H9 (cell line): ENCODE measurements at regions not wholly inside any gene's neighbourhood (a gene's known extent, or its start where the extent isn't known, plus 50 kb on each side); places are given as distances from the start of the nearest gene placed in this dataset.

Experiments
- DNase-seq: peaks from one replicate; pipeline ENCODE4 v3.0.0-alpha.2; 2017
- H2AFZ ChIP-seq: one replicate; pipeline ENCODE4 v1.6.1; 2013; ENCODE audit warnings: mild to moderate bottlenecking, low read length, control low read depth, moderate library complexity
- H2AK5ac ChIP-seq: 2 replicates; pipeline ENCODE4 v1.6.1; 2013; ENCODE audit warnings: low read length, control low read depth, mixed read lengths; ENCODE audit not compliant: insufficient read length
- H2BK120ac ChIP-seq: one replicate; pipeline ENCODE4 v1.6.1; 2013; ENCODE audit warnings: low read depth, mild to moderate bottlenecking, low read length, control low read depth, inconsistent platforms; ENCODE audit not compliant: poor library complexity, severe bottlenecking
- H2BK12ac ChIP-seq: 2 replicates; pipeline ENCODE4 v1.6.1; 2013; ENCODE audit warnings: low read length, control low read depth, mixed read lengths, low read depth; ENCODE audit not compliant: insufficient read length
- H2BK15ac ChIP-seq: 2 replicates; pipeline ENCODE4 v1.6.1; 2013; ENCODE audit warnings: low read depth, low read length, control low read depth
- H2BK20ac ChIP-seq: one replicate; pipeline ENCODE4 v1.6.1; 2013; ENCODE audit warnings: low read depth, mild to moderate bottlenecking, low read length, control low read depth, inconsistent platforms; ENCODE audit not compliant: poor library complexity, severe bottlenecking
- H2BK5ac ChIP-seq: 2 replicates; pipeline ENCODE4 v1.6.1; 2013; ENCODE audit warnings: low read length, control low read depth, mixed read lengths; ENCODE audit not compliant: insufficient read length
- H3K14ac ChIP-seq: 2 replicates; pipeline ENCODE4 v1.6.1; 2013; ENCODE audit warnings: low read length, control low read depth; ENCODE audit not compliant: insufficient read depth
- H3K18ac ChIP-seq: 2 replicates; pipeline ENCODE4 v1.6.1; 2013; ENCODE audit warnings: low read depth, mild to moderate bottlenecking, mixed read lengths, low read length, control low read depth; ENCODE audit not compliant: insufficient read length
- H3K23ac ChIP-seq: 2 replicates; pipeline ENCODE4 v1.6.1; 2013; ENCODE audit warnings: low read length, control low read depth, mixed read lengths, low read depth; ENCODE audit not compliant: insufficient read length
- H3K23me2 ChIP-seq: 2 replicates; pipeline ENCODE4 v1.6.1; 2013; ENCODE audit warnings: low read depth, mild to moderate bottlenecking, mixed read lengths, low read length, control low read depth; ENCODE audit not compliant: insufficient read length, poor library complexity, severe bottlenecking
- H3K27ac ChIP-seq: 2 replicates; pipeline ENCODE4 v1.5.1; 2013; ENCODE audit warnings: low read length, control low read depth, mixed read lengths, low read depth; ENCODE audit not compliant: insufficient read length
- H3K27me3 ChIP-seq: 2 replicates; pipeline ENCODE4 v1.6.1; 2013; ENCODE audit warnings: low read length, control low read depth, inconsistent platforms; ENCODE audit not compliant: insufficient read depth
- H3K4ac ChIP-seq: 2 replicates; pipeline ENCODE4 v1.6.1; 2013; ENCODE audit warnings: low read depth, mild to moderate bottlenecking, control low read depth, inconsistent platforms, low read length, moderate library complexity
- H3K4me1 ChIP-seq: 2 replicates; pipeline ENCODE4 v1.6.1; 2013; ENCODE audit warnings: low read length, control low read depth, inconsistent platforms; ENCODE audit not compliant: insufficient read depth
- H3K4me2 ChIP-seq: 2 replicates; pipeline ENCODE4 v1.6.1; 2013; ENCODE audit warnings: low read length, control low read depth, mixed read lengths; ENCODE audit not compliant: insufficient read length, insufficient read depth
- H3K56ac ChIP-seq: 2 replicates; pipeline ENCODE4 v1.6.1; 2013; ENCODE audit warnings: low read depth, mild to moderate bottlenecking, mixed read lengths, low read length, control low read depth; ENCODE audit not compliant: insufficient read length
- H3K79me1 ChIP-seq: 2 replicates; pipeline ENCODE4 v1.6.1; 2013; ENCODE audit warnings: low read depth, mild to moderate bottlenecking, moderate library complexity, low read length, control low read depth, inconsistent platforms; ENCODE audit not compliant: insufficient read depth, poor library complexity, severe bottlenecking
- H3K79me2 ChIP-seq: 2 replicates; pipeline ENCODE4 v1.6.1; 2013; ENCODE audit warnings: low read length, control low read depth, inconsistent platforms; ENCODE audit not compliant: insufficient read depth
- H3K9ac ChIP-seq: 2 replicates; pipeline ENCODE4 v1.6.1; 2013; ENCODE audit warnings: low read length, control low read depth, mixed read lengths; ENCODE audit not compliant: insufficient read length; ENCODE audit errors: extremely low read depth
- H3K9me3 ChIP-seq: one replicate; pipeline ENCODE4 v1.6.1; 2013; ENCODE audit warnings: low read depth, low read length, inconsistent platforms; ENCODE audit not compliant: control insufficient read depth
- H3T11ph ChIP-seq: one replicate; pipeline ENCODE4 v1.6.1; 2013; ENCODE audit warnings: mild to moderate bottlenecking, low read length, control low read depth, inconsistent platforms
- H4K20me1 ChIP-seq: one replicate; pipeline ENCODE4 v1.6.1; 2013; ENCODE audit not compliant: control insufficient read depth, insufficient read length, insufficient read depth
- H4K5ac ChIP-seq: 2 replicates; pipeline ENCODE4 v1.6.1; 2013; ENCODE audit warnings: low read depth, mild to moderate bottlenecking, mixed read lengths, low read length, control low read depth; ENCODE audit not compliant: insufficient read length
- H4K8ac ChIP-seq: replicated peaks from 2 replicates; pipeline ENCODE4 v1.6.1; 2013; ENCODE audit warnings: low read length, control low read depth, mixed read lengths, low read depth; ENCODE audit not compliant: insufficient read length
- H4K91ac ChIP-seq: 2 replicates; pipeline ENCODE4 v1.6.1; 2013; ENCODE audit warnings: low read depth, mild to moderate bottlenecking, moderate library complexity, mixed read lengths, low read length, control low read depth; ENCODE audit not compliant: insufficient read length
- H3K27ac Mint-ChIP-seq, 3 experiments: 2 replicates in 2 of 3; 3 replicates in 1 of 3; pipeline ENCODE4 v1.8.0; 2020 to 2021; ENCODE audit warnings: mixed read lengths in 3 of 3, mild to moderate bottlenecking in 1 of 3, moderate library complexity in 1 of 3
- H3K27me3 Mint-ChIP-seq: 2 replicates; pipeline ENCODE4 v1.8.0; 2021; ENCODE audit warnings: low read depth, mild to moderate bottlenecking, moderate library complexity, mixed read lengths
- H3K36me3 Mint-ChIP-seq, 3 experiments: 2 replicates in 2 of 3; 3 replicates in 1 of 3; pipeline ENCODE4 v1.8.0; 2020 to 2021; ENCODE audit warnings: low read depth in 3 of 3, mixed read lengths in 3 of 3; ENCODE audit not compliant: insufficient read depth in 1 of 3
- H3K4me1 Mint-ChIP-seq, 2 experiments: 2 replicates each; pipeline ENCODE4 v1.8.0; 2020; ENCODE audit warnings: mixed read lengths in 2 of 2
- H3K4me3 Mint-ChIP-seq, 2 experiments: 2 replicates in 1 of 2; 3 replicates in 1 of 2; pipeline ENCODE4 v1.8.0; 2020 to 2021; ENCODE audit warnings: mild to moderate bottlenecking in 2 of 2, mixed read lengths in 2 of 2, moderate library complexity in 1 of 2
- H3K9me3 Mint-ChIP-seq, 2 experiments: 2 replicates in 1 of 2; 3 replicates in 1 of 2; pipeline ENCODE4 v1.8.0; 2020; ENCODE audit warnings: mild to moderate bottlenecking in 2 of 2, mixed read lengths in 2 of 2, moderate library complexity in 1 of 2
- CTCF ChIP-seq: fragments of 200-600 bp; sonication (generic); conservative IDR thresholded peaks from 3 replicates; pipeline ENCODE4 v1.8.0; 2021; ENCODE audit warnings: antibody characterized with exemption, mild to moderate bottlenecking
- WGBS: extraction: QIAGEN DNeasy Blood & Tissue Kit; methylation state at CpG from one replicate; pipeline ENCODE4 v1.1.7; 2013; ENCODE audit warnings: missing lambda C conversion rate, low lambda C conversion rate, mixed read lengths; ENCODE audit not compliant: insufficient read length; ENCODE audit errors: extremely low coverage; 5-methylcytosine and 5-hydroxymethylcytosine counted together

- H4K8ac ChIP-seq: no peak overlapping the region
- H3K36me3 Mint-ChIP-seq: no peaks in the 10 kb centered on the region; a peak in 1 of 7 replicates
- no peak overlapping the region for H3K4me3 Mint-ChIP-seq
- DNase-seq: no peak
- no peak overlapping the region for H3K4ac ChIP-seq
- no peaks in the 10 kb centered on the region for H4K20me1 ChIP-seq
- H2BK120ac ChIP-seq: no peak overlapping the region
- no peak overlapping the region for H2BK12ac ChIP-seq
- H3K27me3 ChIP-seq: no peaks in the 10 kb centered on the region
- no peak overlapping the region for H4K91ac ChIP-seq
- no peaks in the 10 kb centered on the region for H3K9me3 Mint-ChIP-seq
- H4K5ac ChIP-seq: no peak overlapping the region
- H3K27ac Mint-ChIP-seq: no peak overlapping the region
- no peak overlapping the region for H2AFZ ChIP-seq
- no peak overlapping the region for H3K14ac ChIP-seq
- no peak overlapping the region for H3K18ac ChIP-seq
- H3K4me2 ChIP-seq: no peak overlapping the region
- no peak overlapping the region for H2BK5ac ChIP-seq
- H3K27ac ChIP-seq: no peak overlapping the region
- H3K79me1 ChIP-seq: no peaks in the 10 kb centered on the region
- H3K27me3 Mint-ChIP-seq: no peaks in the 10 kb centered on the region
- H3K56ac ChIP-seq: no peak overlapping the region
- no peak overlapping the region for H3K9ac ChIP-seq
- TF ChIP-seq CTCF: no peak
- H3K4me1 ChIP-seq: no peaks in the 10 kb centered on the region; the same call in 1 of the 2 replicates
- H3K79me2 ChIP-seq: no peaks in the 10 kb centered on the region
- H2AK5ac ChIP-seq: no peak overlapping the region
- no peak overlapping the region for H2BK15ac ChIP-seq
- no peak overlapping the region for H2BK20ac ChIP-seq
- H3K23me2 ChIP-seq: no peaks in the 10 kb centered on the region
- no peaks in the 10 kb centered on the region for H3K9me3 ChIP-seq
- WGBS: no CpG with 5 or more reads among the region's 4 CpGs
- H3K4me1 Mint-ChIP-seq: peaks cover 5 to 6% of the 10 kb centered on the region in 2 experiments; a peak in 3 of 4 replicates
- H3T11ph ChIP-seq: no peak overlapping the region
- H3K23ac ChIP-seq: no peak overlapping the region
Measured at GRCh38 chr2:48238381-48238780, 76.1 kb upstream of the FOXN2 start.
